CD4-positive, alpha-beta T cell treated with Interferon alpha-2 for 1 hour (primary cell): ENCODE measurements at regions not wholly inside any gene's neighbourhood (a gene's known extent, or its start where the extent isn't known, plus 50 kb on each side); places are given as distances from the start of the nearest gene placed in this dataset.

Experiments
- DNase-seq, 2 donors: peaks; one replicate each; pipeline ENCODE4 v3.0.0-alpha.2; 2020 to 2022

GRCh38 chr5:23579566-23579965 lies 72.2 kb downstream of the PRDM9 start:
- no peak for DNase-seq

- DNase-seq = no peak
These were observed 75.7 kb downstream of the PRDM9 start for GRCh38 chr5:23583081-23583480.

GRCh38 chr5:23588841-23589326 lies 81.5 kb downstream of the PRDM9 start:
- DNase-seq = no peak

- no peak for DNase-seq
These were observed 83.8 kb downstream of the PRDM9 start for GRCh38 chr5:23591250-23591649.

- DNase-seq = no peak
These were observed 99.5 kb downstream of the PRDM9 start for GRCh38 chr5:23606927-23607326.

- no peak for DNase-seq
These were observed 105.3 kb downstream of the PRDM9 start for GRCh38 chr5:23612701-23613100.

- no peak for DNase-seq
These were observed 106.2 kb downstream of the PRDM9 start for GRCh38 chr5:23613566-23613965.

- no peak for DNase-seq
These were observed 107.0 kb downstream of the PRDM9 start for GRCh38 chr5:23614422-23614821.

- no peak for DNase-seq
These were observed 119.6 kb downstream of the PRDM9 start for GRCh38 chr5:23626961-23627360.

GRCh38 chr5:23627976-23628375 lies 120.6 kb downstream of the PRDM9 start:
- no peak for DNase-seq

GRCh38 chr5:23629396-23629795 lies 122.0 kb downstream of the PRDM9 start:
- no peak for DNase-seq

- no peak for DNase-seq
These were observed 124.1 kb downstream of the PRDM9 start for GRCh38 chr5:23631302-23632045.

GRCh38 chr5:23635938-23636337 lies 128.5 kb downstream of the PRDM9 start:
- no peak for DNase-seq

GRCh38 chr5:23639326-23639725 lies 131.9 kb downstream of the PRDM9 start:
- DNase-seq = no peak

GRCh38 chr5:23648656-23649055 lies 141.2 kb downstream of the PRDM9 start:
- no peak for DNase-seq

GRCh38 chr5:23649594-23649993 lies 142.2 kb downstream of the PRDM9 start:
- no peak for DNase-seq

GRCh38 chr5:23655674-23656073 lies 148.3 kb downstream of the PRDM9 start:
- no peak for DNase-seq

- DNase-seq = no peak
These were observed 168.0 kb downstream of the PRDM9 start for GRCh38 chr5:23675456-23675855.

GRCh38 chr5:23677996-23678395 lies 170.6 kb downstream of the PRDM9 start:
- DNase-seq = no peak

- no peak for DNase-seq
These were observed 176.7 kb downstream of the PRDM9 start for GRCh38 chr5:23684103-23684502.

- no peak for DNase-seq
These were observed 196.8 kb downstream of the PRDM9 start for GRCh38 chr5:23703940-23704855.

- no peak for DNase-seq
These were observed 210.1 kb downstream of the PRDM9 start for GRCh38 chr5:23717486-23717885.

GRCh38 chr5:23718564-23718963 lies 211.2 kb downstream of the PRDM9 start:
- no peak for DNase-seq

GRCh38 chr5:23721336-23721735 lies 213.9 kb downstream of the PRDM9 start:
- no peak for DNase-seq
